ENCODE measurements at regions not wholly inside any gene's neighbourhood (a gene's known extent, or its start where the extent isn't known, plus 50 kb on each side); places are given as distances from the start of the nearest gene placed in this dataset.

- DNase-seq (ENCODE audit: low read depth in 1 of 2, low spot score in 1 of 2): no peak
- H3K27me3 ChIP-seq (ENCODE audit: insufficient read depth, poor library complexity, severe bottlenecking): no peaks in the 10 kb centered on the region
- no peak for TF ChIP-seq SPI1 (IDR thresholded peaks at IDR 0.05; ENCODE audit: borderline replicate concordance, low read depth)
- TF ChIP-seq REST (IDR thresholded peaks at IDR 0.05; ENCODE audit: insufficient replicate concordance, low read depth): no peak
- TF ChIP-seq GABPA (IDR thresholded peaks at IDR 0.05; ENCODE audit: low read depth): no peak
- no peak for TF ChIP-seq POLR2AphosphoS5 (IDR thresholded peaks at IDR 0.05; ENCODE audit: low read depth)
- TF ChIP-seq CTCF (IDR thresholded peaks at IDR 0.05; ENCODE audit: insufficient read depth, low read length): no peak
- H3K4me3 ChIP-seq (replicated peaks; ENCODE audit: insufficient read depth, low read length): no peak overlapping the region
- no peak overlapping the region for H3K27ac ChIP-seq (replicated peaks)
These were observed 330.5 kb upstream of the TMEM132C start for GRCh38 chr12:127936463-127936862.

- no peak for TF ChIP-seq SPI1 (IDR thresholded peaks at IDR 0.05; ENCODE audit: borderline replicate concordance, low read depth)
- no peak for TF ChIP-seq REST (IDR thresholded peaks at IDR 0.05; ENCODE audit: insufficient replicate concordance, low read depth)
- TF ChIP-seq POLR2AphosphoS5 (IDR thresholded peaks at IDR 0.05; ENCODE audit: low read depth): no peak
- no peak for TF ChIP-seq GABPA (IDR thresholded peaks at IDR 0.05; ENCODE audit: low read depth)
- TF ChIP-seq CTCF (IDR thresholded peaks at IDR 0.05; ENCODE audit: insufficient read depth, low read length): no peak
- Histone ChIP-seq H3K4me3 (replicated peaks; ENCODE audit: insufficient read depth, low read length) (no peak overlapping the region), H3K27me3 (ENCODE audit: insufficient read depth, poor library complexity, severe bottlenecking) (no peaks in the 10 kb centered on the region), H3K27ac (replicated peaks) (no peak overlapping the region)
- DNase-seq (ENCODE audit: low read depth in 1 of 2, low spot score in 1 of 2): no peak
These were observed 325.6 kb upstream of the TMEM132C start for GRCh38 chr12:127941332-127941731.

- no peak overlapping the region for H3K27ac ChIP-seq (replicated peaks)
- DNase-seq (ENCODE audit: low read depth in 1 of 2, low spot score in 1 of 2): no peak
- H3K27me3 ChIP-seq (ENCODE audit: insufficient read depth, poor library complexity, severe bottlenecking): no peaks in the 10 kb centered on the region
- H3K4me3 ChIP-seq (replicated peaks; ENCODE audit: insufficient read depth, low read length): no peak overlapping the region
- TF ChIP-seq POLR2AphosphoS5 (IDR thresholded peaks at IDR 0.05; ENCODE audit: low read depth) (no peak), REST (IDR thresholded peaks at IDR 0.05; ENCODE audit: insufficient replicate concordance, low read depth) (no peak), CTCF (IDR thresholded peaks at IDR 0.05; ENCODE audit: insufficient read depth, low read length) (no peak), GABPA (IDR thresholded peaks at IDR 0.05; ENCODE audit: low read depth) (no peak), SPI1 (IDR thresholded peaks at IDR 0.05; ENCODE audit: borderline replicate concordance, low read depth) (no peak)
These were observed 324.0 kb upstream of the TMEM132C start for GRCh38 chr12:127942981-127943380.

Measured in HL-60 (cell line).